A549 (cell line): ENCODE measurements at regions not wholly inside any gene's neighbourhood (a gene's known extent, or its start where the extent isn't known, plus 50 kb on each side); places are given as distances from the start of the nearest gene placed in this dataset.
"Not testable (repeated sequence)": the region's sequence is repeated elsewhere in the genome, so short reads cannot be mapped to it uniquely, and the experiment has no call there.

Source experiments
- ATAC-seq, 2 experiments: fragments of 200-7000 bp in 1 of 2; fragments of >200 bp in 1 of 2; cut with Nextera tagmentation in 1 of 2; cut with Tn5 transposase in 1 of 2; 3 replicates each; pipeline versions ENCODE4 v1.8.0 to v1.9.1; 2018 to 2020; ENCODE audit warnings: mild to moderate bottlenecking in 1 of 2, moderate library complexity in 1 of 2
- CTCF ChIA-PET: fragments of 300-600 bp; sonication (Branson Sonifier 250); formaldehyde crosslinking; extraction: SDS; loops from one replicate; lab custom pipeline; 2021; ENCODE audit warnings: antibody characterized with exemption, inconsistent platforms; lab: Yijun Ruan, JAX
- POLR2A ChIA-PET: fragments of 350-600 bp; formaldehyde crosslinking; extraction: SDS; loops from one replicate; lab custom pipeline; 2021; ENCODE audit warnings: antibody characterized with exemption, inconsistent platforms; lab: Yijun Ruan, JAX
- DNase-seq, 2 experiments: peaks; one replicate each; pipeline versions ENCODE4 v3.0.0 to v3.0.0-alpha.2; 2011 to 2016; ENCODE audit warnings: low read depth in 1 of 2, low spot score in 1 of 2
- FAIRE-seq: peaks from 2 replicates; lab custom pipeline; 2011; peaks lifted over from hg19 to GRCh38; lab: Jason Lieb, UNC
- H3K27ac ChIP-seq, 2 experiments: fragments of >200 bp; sonication (Bioruptor Twin); formaldehyde crosslinking; 3 replicates each; pipeline ENCODE4 v1.5.1; 2016 to 2017
- H3K4me1 ChIP-seq: fragments of >200 bp; sonication (Bioruptor Twin); formaldehyde crosslinking; 3 replicates; pipeline ENCODE4 v1.6.1; 2016
- H3K4me2 ChIP-seq: fragments of >200 bp; sonication (Bioruptor Twin); formaldehyde crosslinking; 3 replicates; pipeline ENCODE4 v1.6.1; 2016
- H3K4me3 ChIP-seq: fragments of >200 bp; sonication (Bioruptor Twin); formaldehyde crosslinking; 3 replicates; pipeline ENCODE4 v1.5.1; 2016
- H3K9me3 ChIP-seq: fragments of >200 bp; sonication (Bioruptor Twin); formaldehyde crosslinking; 3 replicates; pipeline ENCODE4 v1.6.1; 2016
- CBX2 ChIP-seq: fragments of 200-600 bp; sonication (generic); IDR thresholded peaks from 2 replicates; pipeline ENCODE4 v1.6.1; 2016; ENCODE audit warnings: low read depth, mild to moderate bottlenecking, borderline replicate concordance
- CEBPB ChIP-seq, 2 experiments: fragments of >200 bp in 1 of 2; sonication (Bioruptor Twin) in 1 of 2; formaldehyde crosslinking in 1 of 2; IDR thresholded peaks; 2 replicates each; pipeline ENCODE4 v1.6.1; 2012 to 2016
- CHD4 ChIP-seq: fragments of 200-600 bp; sonication (generic); IDR thresholded peaks from 2 replicates; pipeline ENCODE4 v1.6.1; 2016; ENCODE audit warnings: antibody characterized with exemption, mild to moderate bottlenecking, borderline replicate concordance
- EHMT2 ChIP-seq: fragments of 200-600 bp; sonication (generic); IDR thresholded peaks from 2 replicates; pipeline ENCODE4 v1.6.1; 2016; ENCODE audit warnings: antibody characterized with exemption, low read depth, mild to moderate bottlenecking, moderate library complexity
- EP300 ChIP-seq, 2 experiments: fragments of >200 bp; sonication (Bioruptor Twin); formaldehyde crosslinking; IDR thresholded peaks; 2 replicates in 1 of 2; 3 replicates in 1 of 2; pipeline ENCODE4 v1.6.1; 2016 to 2017
- FOSL2 ChIP-seq, 2 experiments: fragments of 450-650 bp in 1 of 2; fragments of >200 bp in 1 of 2; sonication (Bioruptor Twin) in 1 of 2; formaldehyde crosslinking; IDR thresholded peaks; 2 replicates each; pipeline versions ENCODE4 v1.5.0 to v1.6.1; 2016 to 2020; ENCODE audit warnings: mild to moderate bottlenecking in 1 of 2, moderate library complexity in 1 of 2
- HOXB5 ChIP-seq: fragments of 250-450 bp; sonication (Bioruptor Pico); IDR thresholded peaks from 2 replicates; pipeline ENCODE4 v1.5.0; 2020; ENCODE audit warnings: mild to moderate bottlenecking, moderate library complexity
- JUNB ChIP-seq: fragments of >200 bp; sonication (Bioruptor Twin); formaldehyde crosslinking; IDR thresholded peaks from 2 replicates; pipeline ENCODE4 v1.6.1; 2016
- KDM1A ChIP-seq: fragments of 200-600 bp; sonication (generic); IDR thresholded peaks from 2 replicates; pipeline ENCODE4 v1.6.1; 2016; ENCODE audit warnings: low read depth, mild to moderate bottlenecking
- KDM5A ChIP-seq: fragments of 200-600 bp; sonication (generic); IDR thresholded peaks from 2 replicates; pipeline ENCODE4 v1.6.1; 2016; ENCODE audit warnings: antibody characterized with exemption, mild to moderate bottlenecking
- MAZ ChIP-seq: fragments of 150-350 bp; IDR thresholded peaks from 2 replicates; pipeline ENCODE4 v1.6.1; 2014; ENCODE audit warnings: antibody characterized with exemption, low read depth, low read length, borderline replicate concordance
- MYC ChIP-seq: IDR thresholded peaks from 2 replicates; pipeline ENCODE4 v1.6.1; 2012; ENCODE audit warnings: mild to moderate bottlenecking, inconsistent platforms, low read length, improper control_type of control experiment, borderline replicate concordance
- NFE2L2 ChIP-seq: fragments of 150-350 bp; conservative IDR thresholded peaks from 2 replicates; pipeline ENCODE4 v1.6.1; 2014; ENCODE audit warnings: low read length
- NPAS2 ChIP-seq: fragments of 250-450 bp; sonication (Bioruptor Pico); IDR thresholded peaks from 2 replicates; pipeline ENCODE4 v1.8.0; 2022; ENCODE audit warnings: mild to moderate bottlenecking, moderate library complexity, borderline replicate concordance
- ZC3H11A ChIP-seq: fragments of 450-650 bp; IDR thresholded peaks from 2 replicates; pipeline ENCODE4 v1.6.1; 2014; ENCODE audit warnings: antibody characterized with exemption, mild to moderate bottlenecking
- ZFP36 ChIP-seq: fragments of 450-650 bp; IDR thresholded peaks from 2 replicates; pipeline ENCODE4 v1.6.1; 2014; ENCODE audit warnings: borderline replicate concordance; ENCODE audit not compliant: partially characterized antibody
- ZNF302 ChIP-seq: fragments of 250-450 bp; sonication (Bioruptor Pico); IDR thresholded peaks from 2 replicates; pipeline ENCODE4 v1.9.0; 2021; ENCODE audit warnings: inconsistent platforms, mild to moderate bottlenecking, moderate library complexity
- WGBS: methylation state at CpG from one replicate; pipeline ENCODE4 v1.1.6; 2017; ENCODE audit errors: missing lambda C conversion rate; 5-methylcytosine and 5-hydroxymethylcytosine counted together
- TF ChIP-seq, protein P1 (sequence below): fragments of 450-650 bp; IDR thresholded peaks from 2 replicates; pipeline ENCODE4 v1.6.1; 2014; ENCODE audit warnings: antibody characterized with exemption
- TF ChIP-seq, protein P2 (sequence below): fragments of >200 bp; sonication (Bioruptor Twin); formaldehyde crosslinking; IDR thresholded peaks from 2 replicates; pipeline ENCODE4 v1.6.1; 2016
- TF ChIP-seq, protein P3 (sequence below): fragments of >200 bp; sonication (Bioruptor Twin); formaldehyde crosslinking; IDR thresholded peaks from 3 replicates; pipeline ENCODE4 v1.5.1; 2016
- TF ChIP-seq, protein P4 (sequence below): fragments of 250-450 bp; sonication (Bioruptor Pico); IDR thresholded peaks from 2 replicates; pipeline ENCODE4 v1.5.0; 2021; ENCODE audit warnings: mild to moderate bottlenecking, moderate library complexity, borderline replicate concordance

DNA sequence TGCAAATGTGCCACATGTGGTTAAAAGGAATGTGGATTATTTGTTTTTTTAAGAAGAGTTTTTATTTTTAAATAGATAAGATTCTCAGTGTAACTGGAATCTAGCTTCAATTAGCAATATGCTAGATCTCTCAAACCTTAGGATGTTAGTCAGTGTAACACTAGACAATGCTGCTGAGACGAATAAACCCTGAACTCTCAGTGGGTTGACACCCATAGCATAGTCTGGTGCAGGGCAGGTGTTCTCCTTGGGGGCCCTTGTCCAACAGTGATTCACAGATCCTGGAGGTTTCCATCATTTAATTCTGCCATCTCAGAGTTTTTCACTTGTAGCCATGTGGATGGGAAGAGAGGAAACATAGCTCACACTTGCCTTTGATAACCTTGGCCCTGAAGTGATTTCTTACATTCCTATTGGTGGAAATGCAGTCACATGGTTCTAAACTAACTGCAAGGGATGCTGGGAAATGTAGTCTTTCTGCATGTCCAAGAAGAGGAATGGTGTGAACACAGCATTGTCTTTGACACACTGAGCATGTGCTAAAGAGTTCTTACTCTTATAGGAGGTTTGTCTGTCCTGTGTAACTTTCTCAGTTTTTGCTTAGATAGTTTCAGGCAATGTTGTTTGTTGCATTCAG is 110.4 kb upstream of the EEF2KMT start:
- H3K27ac ChIP-seq, CTCF ChIA-PET, H3K4me1 ChIP-seq, POLR2A ChIA-PET, H3K4me3 ChIP-seq, FAIRE-seq, ATAC-seq, H3K4me2 ChIP-seq, H3K9me3 ChIP-seq: not testable (repeated sequence)
- peak; percentile 18 to 59 for DNase-seq
- whole genome bisulfite sequencing: 10% methylated on average over 1 of the region's 1 CpG
- TF ChIP-seq, protein P1, sequence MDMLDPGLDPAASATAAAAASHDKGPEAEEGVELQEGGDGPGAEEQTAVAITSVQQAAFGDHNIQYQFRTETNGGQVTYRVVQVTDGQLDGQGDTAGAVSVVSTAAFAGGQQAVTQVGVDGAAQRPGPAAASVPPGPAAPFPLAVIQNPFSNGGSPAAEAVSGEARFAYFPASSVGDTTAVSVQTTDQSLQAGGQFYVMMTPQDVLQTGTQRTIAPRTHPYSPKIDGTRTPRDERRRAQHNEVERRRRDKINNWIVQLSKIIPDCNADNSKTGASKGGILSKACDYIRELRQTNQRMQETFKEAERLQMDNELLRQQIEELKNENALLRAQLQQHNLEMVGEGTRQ: peak; percentile 42; the same call in 1 of the 2 replicates

DNA sequence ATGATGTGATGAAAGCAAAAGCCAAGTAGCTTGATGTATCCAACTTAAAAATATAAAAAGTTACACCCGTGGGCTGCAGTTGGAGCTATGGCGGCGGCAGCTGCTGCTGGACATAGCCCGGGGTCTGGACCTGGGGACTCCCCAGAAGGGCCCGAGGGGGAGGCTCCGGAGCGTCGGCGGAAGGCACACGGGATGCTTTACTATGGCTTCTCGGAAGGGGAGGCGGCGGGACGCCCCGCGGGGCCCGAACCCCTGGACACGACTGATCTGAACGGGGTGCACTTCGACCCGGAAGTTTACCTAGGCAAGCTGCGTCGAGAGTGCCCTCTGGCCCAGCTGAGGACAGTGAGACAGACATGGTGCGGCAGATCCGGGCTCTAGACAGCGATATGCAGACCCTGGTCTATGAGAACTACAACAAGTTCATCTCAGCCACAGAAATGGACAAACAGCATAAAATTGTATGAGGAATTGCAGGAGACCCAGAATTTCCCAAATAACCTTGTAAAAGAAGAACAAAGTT is 109.5 kb upstream of the EEF2KMT start:
- ChIA-PET POLR2A (no interaction called here), CTCF (no interaction called here)
- ATAC-seq: no peak

DNA sequence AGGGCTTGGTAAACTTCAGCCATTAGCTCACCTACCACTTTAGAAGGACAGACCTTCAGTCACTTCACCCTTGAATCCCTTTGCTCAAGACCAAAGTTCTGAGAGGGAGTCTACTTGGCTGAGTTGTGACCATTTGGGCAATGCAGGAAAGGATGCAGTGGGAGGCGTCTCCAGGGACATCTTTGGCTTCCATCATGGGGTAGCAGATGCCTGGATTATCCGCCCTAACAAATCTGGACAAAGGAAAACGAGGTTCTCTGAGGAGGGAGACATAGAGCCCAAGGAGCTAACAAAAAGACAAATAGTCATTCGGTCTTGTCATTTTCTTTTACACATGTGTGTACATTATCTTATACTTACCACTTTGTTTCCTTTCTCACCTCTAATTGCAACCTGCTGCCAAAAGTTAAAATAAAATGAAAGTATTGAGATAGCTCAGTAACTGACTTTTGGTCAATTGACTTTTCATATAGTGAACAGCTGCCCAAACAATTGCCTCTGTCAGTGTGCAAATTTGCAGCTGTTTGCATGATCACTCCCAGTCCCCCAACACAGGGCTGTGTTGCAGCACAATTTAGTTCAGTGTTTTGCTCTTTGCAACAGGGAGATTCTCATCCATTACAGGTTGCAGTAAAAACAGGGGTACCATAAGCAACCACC is 108.9 kb upstream of the EEF2KMT start:
- ATAC-seq (no peak), FAIRE-seq (no peak)
- POLR2A ChIA-PET: no interaction called here

More for the DNA sequence above, 109.5 kb upstream of the EEF2KMT start:
- TF ChIP-seq NFE2L2: no peak
- TF ChIP-seq, protein P2, sequence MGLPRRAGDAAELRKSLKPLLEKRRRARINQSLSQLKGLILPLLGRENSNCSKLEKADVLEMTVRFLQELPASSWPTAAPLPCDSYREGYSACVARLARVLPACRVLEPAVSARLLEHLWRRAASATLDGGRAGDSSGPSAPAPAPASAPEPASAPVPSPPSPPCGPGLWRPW: no peak
- TF ChIP-seq KDM5A: no peak
- TF ChIP-seq EHMT2: no peak
- no peak for DNase-seq
- no peak overlapping the region for H3K4me2 ChIP-seq
- no peak overlapping the region for H3K27ac ChIP-seq
- no peaks in the 10 kb centered on the region for H3K9me3 ChIP-seq
- no peak overlapping the region for H3K4me3 ChIP-seq
- H3K4me1 ChIP-seq: no peaks in the 10 kb centered on the region
- no peak for FAIRE-seq
- WGBS: 46% methylated on average over 19 of the region's 26 CpGs

DNA sequence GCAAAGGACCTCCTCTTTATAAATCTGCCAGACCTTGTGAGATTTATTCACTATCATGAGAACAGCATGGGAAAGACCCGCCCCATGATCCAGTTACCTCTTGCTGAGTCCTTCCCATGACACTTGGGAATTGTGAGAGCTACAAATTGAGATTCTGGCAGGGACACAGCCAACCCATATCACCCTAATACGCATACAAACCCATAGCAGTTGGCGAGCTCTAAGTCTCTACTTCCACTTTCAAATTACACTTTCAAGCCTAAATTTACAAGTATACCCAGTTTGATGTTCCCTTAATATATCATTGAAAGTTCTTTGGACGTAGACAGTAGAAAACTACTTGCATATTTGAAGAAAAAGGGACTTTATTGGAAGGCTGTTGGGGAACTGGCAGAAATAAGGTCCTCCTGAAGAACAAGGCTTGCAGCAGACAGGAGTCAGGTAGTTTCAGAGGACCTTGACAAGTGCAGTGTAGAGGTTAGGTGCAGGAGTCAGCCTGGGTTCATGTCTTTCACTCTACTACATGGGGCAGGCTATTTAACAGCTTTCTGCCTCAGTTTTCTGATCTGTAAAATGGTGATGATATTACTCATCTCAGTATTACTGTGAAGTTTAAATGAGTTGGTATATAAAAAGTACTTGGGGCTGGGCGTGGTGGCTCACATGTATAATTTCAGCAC is 107.9 kb upstream of the EEF2KMT start:
- Histone ChIP-seq H3K27ac (no peak overlapping the region), H3K4me2 (no peak overlapping the region), H3K4me1 (no peaks in the 10 kb centered on the region), H3K9me3 (no peaks in the 10 kb centered on the region), H3K4me3 (no peak overlapping the region)
- DNase-seq: no peak
- ChIA-PET CTCF (interaction anchor here (0.7 kb wide), 1 partner anchor 10 kb away, joined by 3 read pairs; no protein-coding TSS in a partner anchor), POLR2A (no interaction called here)
- ATAC-seq: no peak
- FAIRE-seq: no peak
- 11% methylated on average over 5 of the region's 5 CpGs for WGBS
- TF ChIP-seq CEBPB (IDR thresholded peaks at IDR 0.05) (no peak), KDM1A (no peak), MYC (no peak), ZC3H11A (no peak), CBX2 (no peak), JUNB (no peak), NPAS2 (CRISPR knock-in tag) (no peak), EP300 (IDR thresholded peaks at IDR 0.05) (no peak), FOSL2 (IDR thresholded peaks at IDR 0.05) (no peak), FOSL2 (CRISPR knock-in tag; IDR thresholded peaks at IDR 0.05) (no peak), MAZ (no peak)
- TF ChIP-seq, protein P3, sequence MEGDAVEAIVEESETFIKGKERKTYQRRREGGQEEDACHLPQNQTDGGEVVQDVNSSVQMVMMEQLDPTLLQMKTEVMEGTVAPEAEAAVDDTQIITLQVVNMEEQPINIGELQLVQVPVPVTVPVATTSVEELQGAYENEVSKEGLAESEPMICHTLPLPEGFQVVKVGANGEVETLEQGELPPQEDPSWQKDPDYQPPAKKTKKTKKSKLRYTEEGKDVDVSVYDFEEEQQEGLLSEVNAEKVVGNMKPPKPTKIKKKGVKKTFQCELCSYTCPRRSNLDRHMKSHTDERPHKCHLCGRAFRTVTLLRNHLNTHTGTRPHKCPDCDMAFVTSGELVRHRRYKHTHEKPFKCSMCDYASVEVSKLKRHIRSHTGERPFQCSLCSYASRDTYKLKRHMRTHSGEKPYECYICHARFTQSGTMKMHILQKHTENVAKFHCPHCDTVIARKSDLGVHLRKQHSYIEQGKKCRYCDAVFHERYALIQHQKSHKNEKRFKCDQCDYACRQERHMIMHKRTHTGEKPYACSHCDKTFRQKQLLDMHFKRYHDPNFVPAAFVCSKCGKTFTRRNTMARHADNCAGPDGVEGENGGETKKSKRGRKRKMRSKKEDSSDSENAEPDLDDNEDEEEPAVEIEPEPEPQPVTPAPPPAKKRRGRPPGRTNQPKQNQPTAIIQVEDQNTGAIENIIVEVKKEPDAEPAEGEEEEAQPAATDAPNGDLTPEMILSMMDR: no peak
- TF ChIP-seq, protein P1: no peak

More for the DNA sequence above, 108.9 kb upstream of the EEF2KMT start:
- Histone ChIP-seq H3K4me3 (no peak overlapping the region), H3K4me1 (no peaks in the 10 kb centered on the region), H3K9me3 (no peaks in the 10 kb centered on the region), H3K4me2 (no peak overlapping the region), H3K27ac (no peak overlapping the region)
- DNase-seq: no peak
- WGBS: 5% methylated on average over 4 of the region's 4 CpGs
- CTCF ChIA-PET: no interaction called here
- TF ChIP-seq EHMT2 (no peak), ZNF302 (CRISPR knock-in tag) (no peak), EP300 (IDR thresholded peaks at IDR 0.05) (no peak), NPAS2 (CRISPR knock-in tag) (no peak), KDM1A (no peak), CHD4 (no peak), HOXB5 (CRISPR knock-in tag) (no peak), ZFP36 (no peak)
- TF ChIP-seq, protein P4, sequence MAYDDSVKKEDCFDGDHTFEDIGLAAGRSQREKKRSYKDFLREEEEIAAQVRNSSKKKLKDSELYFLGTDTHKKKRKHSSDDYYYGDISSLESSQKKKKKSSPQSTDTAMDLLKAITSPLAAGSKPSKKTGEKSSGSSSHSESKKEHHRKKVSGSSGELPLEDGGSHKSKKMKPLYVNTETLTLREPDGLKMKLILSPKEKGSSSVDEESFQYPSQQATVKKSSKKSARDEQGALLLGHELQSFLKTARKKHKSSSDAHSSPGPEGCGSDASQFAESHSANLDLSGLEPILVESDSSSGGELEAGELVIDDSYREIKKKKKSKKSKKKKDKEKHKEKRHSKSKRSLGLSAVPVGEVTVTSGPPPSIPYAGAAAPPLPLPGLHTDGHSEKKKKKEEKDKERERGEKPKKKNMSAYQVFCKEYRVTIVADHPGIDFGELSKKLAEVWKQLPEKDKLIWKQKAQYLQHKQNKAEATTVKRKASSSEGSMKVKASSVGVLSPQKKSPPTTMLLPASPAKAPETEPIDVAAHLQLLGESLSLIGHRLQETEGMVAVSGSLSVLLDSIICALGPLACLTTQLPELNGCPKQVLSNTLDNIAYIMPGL: no peak
